NCI-H526 (cell line): ENCODE measurements at regions not wholly inside any gene's neighbourhood (a gene's known extent, or its start where the extent isn't known, plus 50 kb on each side); places are given as distances from the start of the nearest gene placed in this dataset.

ENCODE experiments used
- DNase-seq, 2 experiments: peaks; one replicate each; lab custom pipeline; 2025; lab: John Stamatoyannopoulos, UW

- DNase-seq = no peak
These were observed 217.4 kb upstream of the EOMES start for GRCh38 chr3:27939521-27939920.

- no peak for DNase-seq
These were observed 217.8 kb upstream of the EOMES start for GRCh38 chr3:27939940-27940339.

- peak in 1 of 2 experiments; percentile 20 for DNase-seq
These were observed 221.0 kb upstream of the EOMES start for GRCh38 chr3:27943106-27943505.

GRCh38 chr3:27945229-27945628 lies 223.1 kb upstream of the EOMES start:
- no peak for DNase-seq

GRCh38 chr3:27960133-27960532 lies 238.0 kb upstream of the EOMES start:
- DNase-seq = no peak

- no peak for DNase-seq
These were observed 241.4 kb upstream of the EOMES start for GRCh38 chr3:27963519-27963918.

GRCh38 chr3:27971600-27971999 lies 249.5 kb upstream of the EOMES start:
- DNase-seq = no peak

GRCh38 chr3:27976933-27977332 lies 254.8 kb upstream of the EOMES start:
- DNase-seq = no peak

- no peak for DNase-seq
These were observed 256.3 kb upstream of the EOMES start for GRCh38 chr3:27978440-27978839.

GRCh38 chr3:27985369-27986035 lies 255.9 kb upstream of the CMC1 start:
- DNase-seq = no peak

GRCh38 chr3:27986234-27986879 lies 255.1 kb upstream of the CMC1 start:
- no peak for DNase-seq

- no peak for DNase-seq
These were observed 251.1 kb upstream of the CMC1 start for GRCh38 chr3:27990324-27990723.

GRCh38 chr3:27990837-27991236 lies 250.6 kb upstream of the CMC1 start:
- DNase-seq = no peak

GRCh38 chr3:27993051-27993450 lies 248.4 kb upstream of the CMC1 start:
- no peak for DNase-seq

GRCh38 chr3:28000608-28001007 lies 240.8 kb upstream of the CMC1 start:
- DNase-seq = no peak

- no peak for DNase-seq
These were observed 233.2 kb upstream of the CMC1 start for GRCh38 chr3:28008235-28008634.

GRCh38 chr3:28012830-28013229 lies 228.6 kb upstream of the CMC1 start:
- no peak for DNase-seq

GRCh38 chr3:28013864-28014473 lies 227.4 kb upstream of the CMC1 start:
- DNase-seq = no peak

- peak in 1 of 2 experiments; percentile 15 for DNase-seq
These were observed 222.3 kb upstream of the CMC1 start for GRCh38 chr3:28018925-28019718.

GRCh38 chr3:28019740-28020139 lies 221.7 kb upstream of the CMC1 start:
- DNase-seq = no peak

GRCh38 chr3:28022916-28023315 lies 218.5 kb upstream of the CMC1 start:
- no peak for DNase-seq

GRCh38 chr3:28028554-28028953 lies 212.9 kb upstream of the CMC1 start:
- no peak for DNase-seq
